Lower leg skin (tissue), 4 donors: ENCODE measurements at regions not wholly inside any gene's neighbourhood (a gene's known extent, or its start where the extent isn't known, plus 50 kb on each side); places are given as distances from the start of the nearest gene placed in this dataset.

ENCODE experiments used
- DNase-seq, 2 donors: peaks; one replicate each; pipeline ENCODE4 v3.0.0-alpha.2; 2019; ENCODE audit warnings: low spot score in 2 of 2
- H3K4me3 ChIP-seq: fragments of 200-600 bp; sonication (generic); 2 replicates; pipeline ENCODE4 v1.5.1; 2017; ENCODE audit warnings: mild to moderate bottlenecking, low read depth; ENCODE audit not compliant: poor library complexity, severe bottlenecking
- CTCF ChIP-seq, 3 donors: fragments of 450-650 bp; IDR thresholded peaks; one replicate each; pipeline ENCODE4 v1.5.1; 2016; ENCODE audit warnings: antibody characterized with exemption in 3 of 3, mild to moderate bottlenecking in 3 of 3, moderate library complexity in 2 of 3
- POLR2A ChIP-seq, 2 donors: fragments of 450-650 bp; IDR thresholded peaks; one replicate each; pipeline ENCODE4 v1.6.1; 2016 to 2017; ENCODE audit warnings: antibody characterized with exemption in 2 of 2, mild to moderate bottlenecking in 1 of 2, moderate library complexity in 1 of 2
- WGBS, 2 donors: methylation state at CpG; one replicate each; pipeline ENCODE4 v1.1.5; 2018; 5-methylcytosine and 5-hydroxymethylcytosine counted together
- intact Hi-C: fragments of 100-400 bp; cut with DNase I; formaldehyde crosslinking; loops from one replicate; pipeline ENCODE4 v1.15.0; 2023; ENCODE audit warnings: low total_unique reads

DNA sequence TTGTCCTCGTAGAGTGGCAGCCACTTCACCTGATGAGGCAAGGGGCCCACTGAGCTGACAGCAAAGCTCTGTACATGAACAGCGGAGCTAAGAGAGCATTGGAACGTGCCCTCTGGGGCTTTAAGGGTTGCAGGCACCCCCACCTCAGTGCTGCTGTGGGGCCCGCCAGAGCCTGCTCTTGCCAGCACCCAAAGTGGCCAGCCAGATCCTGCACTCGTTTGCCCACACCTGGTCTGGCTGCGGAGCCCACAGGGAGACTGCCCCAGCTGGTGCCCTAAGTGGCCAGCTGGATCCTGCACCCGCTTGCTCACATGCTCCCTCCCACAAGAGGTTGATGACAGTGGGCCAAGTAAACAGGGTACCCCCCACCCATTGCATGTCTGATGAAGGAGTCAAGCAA, 783.4 kb upstream of the MIR17HG start:
- TF ChIP-seq CTCF (IDR thresholded peaks at IDR 0.05) (no peak), POLR2A (IDR thresholded peaks at IDR 0.05) (no peak)
- no peak for DNase-seq
- WGBS, 2 donors: 81 to 82% methylated on average over 6 to 7 of the region's 7 CpGs
- intact Hi-C loops: no loop called here
- H3K4me3 ChIP-seq: no peak overlapping the region

- no peak for TF ChIP-seq POLR2A (IDR thresholded peaks at IDR 0.05)
- no peak for TF ChIP-seq CTCF (IDR thresholded peaks at IDR 0.05)
- intact Hi-C loops: no loop called here
- WGBS, 2 donors: 76 to 78% methylated on average over 1 of the region's 1 CpG
- DNase-seq: no peak
- H3K4me3 ChIP-seq: no peak overlapping the region
Measured at GRCh38 chr13:90564566-90564965, 782.9 kb upstream of the MIR17HG start.

DNA sequence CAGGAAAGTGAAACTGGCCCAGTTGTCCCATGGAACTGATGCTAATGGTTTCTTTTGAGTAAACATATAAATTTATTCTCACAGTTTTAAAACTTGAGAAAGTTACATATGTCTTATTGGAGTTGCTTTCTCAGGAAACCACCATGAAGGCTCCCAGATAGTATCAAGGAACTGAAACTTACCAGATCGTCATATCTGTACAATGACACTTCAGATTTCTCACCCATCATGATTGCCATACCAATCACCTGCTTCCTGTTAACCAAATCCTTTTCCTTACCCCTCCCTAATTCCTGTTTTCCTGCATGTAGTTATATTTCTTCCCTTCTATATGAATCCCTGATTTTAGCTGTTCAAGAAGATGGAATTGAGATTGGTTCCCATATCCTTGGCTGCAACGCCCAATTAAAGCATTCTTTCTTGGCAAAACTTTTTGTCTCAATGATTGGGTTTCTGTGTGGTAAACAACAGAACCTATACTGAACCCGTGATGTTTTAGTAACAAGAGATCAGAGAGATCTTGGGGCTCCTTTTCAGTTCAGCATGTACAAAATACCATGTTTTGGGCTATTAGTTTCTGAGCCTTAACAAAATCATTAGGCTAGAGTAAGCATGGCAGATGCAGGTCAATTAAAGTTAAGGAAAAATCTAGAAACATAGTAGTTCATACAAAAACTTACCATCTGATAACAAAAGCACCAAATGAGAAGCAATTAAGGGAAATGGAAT, 781.3 kb upstream of the MIR17HG start:
- H3K4me3 ChIP-seq: no peak overlapping the region
- no peak for TF ChIP-seq POLR2A (IDR thresholded peaks at IDR 0.05)
- no peak for TF ChIP-seq CTCF (IDR thresholded peaks at IDR 0.05)
- WGBS, 2 donors: 77 to 83% methylated on average over 3 of the region's 3 CpGs
- no peak for DNase-seq
- intact Hi-C loops: no loop called here

DNA sequence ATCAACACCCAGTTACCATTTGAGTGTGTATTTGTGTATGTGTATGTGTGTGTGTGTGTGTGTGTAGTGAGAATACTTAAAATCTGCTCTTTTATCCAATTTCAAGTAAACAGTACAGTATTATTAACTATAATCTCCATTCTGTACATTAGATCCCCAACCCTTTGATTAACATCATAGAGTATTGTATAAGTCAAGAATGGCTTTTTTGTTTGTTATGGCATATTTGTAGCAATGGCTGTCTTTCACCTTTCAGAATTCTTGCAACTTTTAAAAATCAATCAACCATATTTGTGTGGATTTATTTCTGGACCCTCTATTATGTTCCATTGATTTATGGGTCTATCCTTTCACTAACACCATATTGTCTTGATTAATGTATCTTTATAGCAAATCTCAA, 779.3 kb upstream of the MIR17HG start:
- DNase-seq: no peak
- no peak for TF ChIP-seq CTCF (IDR thresholded peaks at IDR 0.05)
- no peak for TF ChIP-seq POLR2A (IDR thresholded peaks at IDR 0.05)
- intact Hi-C loops: no loop called here
- no peak overlapping the region for H3K4me3 ChIP-seq

GRCh38 chr13:90576067-90576466, 771.4 kb upstream of the MIR17HG start:
- intact Hi-C loops: no loop called here
- no peak for DNase-seq
- no peak overlapping the region for H3K4me3 ChIP-seq
- TF ChIP-seq CTCF (IDR thresholded peaks at IDR 0.05) (no peak), POLR2A (IDR thresholded peaks at IDR 0.05) (no peak)
- 93 to 97% methylated on average over 5 of the region's 5 CpGs for WGBS, 2 donors

GRCh38 chr13:90577726-90578125, 769.8 kb upstream of the MIR17HG start:
- intact Hi-C loops: no loop called here
- 25 to 32% methylated on average over 2 of the region's 2 CpGs for WGBS, 2 donors
- no peak overlapping the region for H3K4me3 ChIP-seq
- no peak for TF ChIP-seq CTCF (IDR thresholded peaks at IDR 0.05)
- DNase-seq: no peak
